ENCODE measurements at regions not wholly inside any gene's neighbourhood (a gene's known extent, or its start where the extent isn't known, plus 50 kb on each side); places are given as distances from the start of the nearest gene placed in this dataset.
"Not testable (repeated sequence)": the region's sequence is repeated elsewhere in the genome, so short reads cannot be mapped to it uniquely, and the experiment has no call there.

GRCh38 chr2:182477774-182478173 is 50.9 kb upstream of the PDE1A start:
- no peak for DNase-seq (ENCODE audit: low read depth in 2 of 2)

- no peak for DNase-seq (ENCODE audit: low read depth in 2 of 2)
Measured at GRCh38 chr2:182481676-182482075, 54.8 kb upstream of the PDE1A start.

- DNase-seq (ENCODE audit: low read depth in 2 of 2), result no peak
Measured at GRCh38 chr2:182482511-182482910, 55.7 kb upstream of the PDE1A start.

GRCh38 chr2:182496596-182496995 is 69.8 kb upstream of the PDE1A start:
- no peak for DNase-seq (ENCODE audit: low read depth in 2 of 2)

GRCh38 chr2:182499706-182500470 is 73.1 kb upstream of the PDE1A start:
- DNase-seq (ENCODE audit: low read depth in 2 of 2), result no peak

GRCh38 chr2:182503886-182504285 is 77.0 kb upstream of the PDE1A start:
- no peak for DNase-seq (ENCODE audit: low read depth in 2 of 2)

GRCh38 chr2:182504903-182505302 is 78.1 kb upstream of the PDE1A start:
- no peak for DNase-seq (ENCODE audit: low read depth in 2 of 2)

- no peak for DNase-seq (ENCODE audit: low read depth in 2 of 2)
Measured at GRCh38 chr2:182506606-182507005, 79.8 kb upstream of the PDE1A start.

GRCh38 chr2:182508583-182508982 is 81.7 kb upstream of the PDE1A start:
- not testable (repeated sequence) for DNase-seq (ENCODE audit: low read depth in 2 of 2)

- DNase-seq (ENCODE audit: low read depth in 2 of 2), result no peak
Measured at GRCh38 chr2:182509216-182509615, 82.4 kb upstream of the PDE1A start.

GRCh38 chr2:182521453-182522404 is 94.9 kb upstream of the PDE1A start:
- DNase-seq (ENCODE audit: low read depth in 2 of 2), result no peak

GRCh38 chr2:182522405-182522896 is 95.6 kb upstream of the PDE1A start:
- no peak for DNase-seq (ENCODE audit: low read depth in 2 of 2)

GRCh38 chr2:182522972-182523473 is 96.2 kb upstream of the PDE1A start:
- DNase-seq (ENCODE audit: low read depth in 2 of 2), result no peak

- DNase-seq (ENCODE audit: low read depth in 2 of 2), result no peak
Measured at GRCh38 chr2:182530636-182531035, 103.8 kb upstream of the PDE1A start.

GRCh38 chr2:182540252-182540651 is 113.4 kb upstream of the PDE1A start:
- DNase-seq (ENCODE audit: low read depth in 2 of 2), result no peak

GRCh38 chr2:182541268-182541667 is 114.4 kb upstream of the PDE1A start:
- DNase-seq (ENCODE audit: low read depth in 2 of 2), result no peak

- DNase-seq (ENCODE audit: low read depth in 2 of 2), result no peak
Measured at GRCh38 chr2:182542501-182543258, 115.8 kb upstream of the PDE1A start.

GRCh38 chr2:182543741-182544525 is 117.1 kb upstream of the PDE1A start:
- DNase-seq (ENCODE audit: low read depth in 2 of 2), result no peak

- no peak for DNase-seq (ENCODE audit: low read depth in 2 of 2)
Measured at GRCh38 chr2:182545420-182546167, 118.8 kb upstream of the PDE1A start.
